Colon (tissue), 2 donors: ENCODE measurements at regions not wholly inside any gene's neighbourhood (a gene's known extent, or its start where the extent isn't known, plus 50 kb on each side); places are given as distances from the start of the nearest gene placed in this dataset.

ENCODE experiments used
- FAIRE-seq: peaks from 2 replicates; lab custom pipeline; 2012; peaks lifted over from hg19 to GRCh38; lab: Jason Lieb, UNC
- donor health status: control.
- donor health status: control.

- FAIRE-seq: no peak
These were observed 860.4 kb downstream of the VRK1 start for GRCh38 chr14:97657609-97658008.

DNA sequence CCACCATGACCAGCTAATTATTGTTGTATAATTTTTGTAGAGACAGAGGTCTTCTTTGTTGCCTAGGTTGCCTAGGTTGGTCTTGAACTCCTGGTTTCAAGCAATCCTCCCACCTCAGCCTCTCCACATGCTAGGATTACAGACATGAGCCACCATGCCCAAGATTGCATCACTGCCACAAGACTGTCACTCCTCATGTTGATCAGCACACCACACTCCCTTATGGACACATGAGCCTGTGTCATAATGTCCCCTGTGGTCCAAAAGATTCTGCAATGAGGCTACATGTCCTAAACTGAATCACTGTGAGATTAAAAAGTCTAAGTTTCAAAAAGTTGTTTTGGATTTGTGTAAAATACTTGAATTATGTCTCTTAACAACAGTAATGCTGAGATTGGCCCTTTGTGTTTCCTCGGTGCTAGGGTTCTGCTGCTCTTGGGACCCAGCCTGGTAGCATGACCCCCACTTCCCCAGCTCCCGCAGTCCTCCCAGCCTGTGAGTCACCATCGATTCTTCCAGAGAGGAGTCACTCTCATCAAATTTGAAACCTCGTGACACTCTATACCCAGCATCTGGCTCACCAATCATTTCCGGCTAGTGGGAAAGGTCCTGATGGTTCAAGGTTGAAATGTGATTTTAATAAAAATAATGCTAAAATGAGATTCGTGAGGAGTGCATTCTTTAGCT, 890.9 kb downstream of the VRK1 start:
- no peak for FAIRE-seq

GRCh38 chr14:97688631-97689336, 891.6 kb downstream of the VRK1 start:
- FAIRE-seq: no peak

- no peak for FAIRE-seq
These were observed 894.9 kb downstream of the VRK1 start for GRCh38 chr14:97692084-97692483.

- FAIRE-seq: no peak
These were observed 898.3 kb downstream of the VRK1 start for GRCh38 chr14:97695456-97695981.

DNA sequence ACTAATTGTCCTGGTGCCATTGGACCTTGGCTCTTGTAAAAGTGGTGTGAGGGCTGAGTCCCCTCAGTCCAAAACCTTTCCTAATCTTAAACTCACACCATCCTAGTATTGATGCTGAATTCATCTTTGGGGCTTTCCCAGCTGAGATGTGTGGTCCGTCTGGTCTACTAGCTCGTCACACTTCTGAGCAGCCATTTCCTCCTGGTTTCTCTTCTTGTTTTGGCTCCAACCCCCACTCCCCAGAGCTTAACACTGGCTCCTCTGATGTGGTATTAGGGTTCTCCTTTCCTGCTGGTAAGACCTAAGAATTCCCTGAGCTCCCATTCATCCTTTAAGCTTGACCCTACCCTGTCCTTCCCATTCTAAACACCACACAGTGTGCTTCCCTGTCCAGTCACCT, 900.6 kb downstream of the VRK1 start:
- no peak for FAIRE-seq

GRCh38 chr14:97699026-97699425, 901.8 kb downstream of the VRK1 start:
- no peak for FAIRE-seq

GRCh38 chr14:97703006-97703760, 906.0 kb downstream of the VRK1 start:
- no peak for FAIRE-seq

DNA sequence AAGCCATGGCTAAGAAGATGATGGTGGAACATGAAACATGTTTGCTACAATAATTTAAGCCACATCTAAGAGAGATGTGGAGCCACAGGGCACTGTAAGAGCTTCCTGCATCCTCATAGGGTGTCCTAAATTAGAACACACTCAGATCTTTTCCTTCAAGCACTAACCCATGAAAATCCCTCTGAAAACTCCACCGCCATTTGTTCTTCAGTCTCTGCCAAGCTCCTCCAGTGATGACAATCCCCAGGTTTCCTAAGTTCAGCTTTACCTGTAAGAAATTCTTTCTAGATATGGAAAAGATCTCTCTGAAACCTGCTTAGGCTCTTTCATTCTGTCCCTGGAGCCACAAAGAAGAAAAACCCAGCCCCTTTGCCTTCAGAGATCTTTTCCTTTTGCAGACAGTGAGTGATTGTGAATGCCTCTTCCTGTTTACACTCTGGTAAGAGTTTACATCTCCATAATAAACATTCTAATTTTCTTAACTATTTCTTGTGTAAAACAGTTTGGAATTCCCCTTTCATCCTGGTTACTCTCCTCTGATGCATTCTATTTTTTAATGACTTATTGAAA, 907.2 kb downstream of the VRK1 start:
- FAIRE-seq: no peak

DNA sequence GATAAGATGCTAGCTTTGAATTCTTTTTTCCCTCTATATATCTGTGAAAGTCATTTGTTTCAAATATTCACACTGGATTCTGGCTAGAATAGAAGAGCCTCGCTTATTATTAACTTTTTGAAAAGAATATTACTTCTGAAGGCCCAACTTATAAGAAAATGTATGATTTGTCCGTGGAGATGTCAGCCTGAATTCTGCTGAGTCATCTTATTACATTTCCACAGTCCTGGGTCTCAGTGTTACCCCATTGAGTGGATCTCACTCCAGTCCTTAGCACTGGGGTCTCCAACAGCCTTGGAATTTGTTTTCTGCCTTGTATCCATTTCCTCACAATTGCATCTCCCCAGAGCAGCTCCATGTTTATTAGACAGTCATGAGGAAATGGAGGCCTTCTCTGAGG, 907.9 kb downstream of the VRK1 start:
- no peak for FAIRE-seq

- FAIRE-seq: no peak
These were observed 908.8 kb downstream of the VRK1 start for GRCh38 chr14:97705976-97706375.

GRCh38 chr14:97706819-97707218, 909.6 kb downstream of the VRK1 start:
- no peak for FAIRE-seq

DNA sequence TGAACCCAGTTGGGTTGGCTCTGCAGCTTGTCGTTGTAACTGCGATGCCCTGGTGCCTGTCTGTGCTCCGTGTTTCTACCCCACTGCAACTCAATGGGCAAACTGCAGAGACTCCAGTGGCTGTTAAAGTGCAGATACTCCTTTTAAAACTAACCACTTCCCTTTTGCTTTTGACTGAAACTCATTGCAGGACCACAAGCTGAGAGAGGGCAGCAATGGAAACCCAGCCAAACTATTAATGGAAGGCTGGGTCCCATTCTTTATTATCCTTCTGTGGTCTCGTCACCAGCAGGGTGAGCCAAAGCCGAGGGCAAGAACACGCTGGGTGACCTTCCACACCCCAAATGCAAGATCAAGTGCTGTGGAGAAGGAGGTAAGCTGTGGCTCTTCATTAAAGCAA, 910.4 kb downstream of the VRK1 start:
- FAIRE-seq: no peak

GRCh38 chr14:97709552-97709951, 912.4 kb downstream of the VRK1 start:
- FAIRE-seq: no peak

DNA sequence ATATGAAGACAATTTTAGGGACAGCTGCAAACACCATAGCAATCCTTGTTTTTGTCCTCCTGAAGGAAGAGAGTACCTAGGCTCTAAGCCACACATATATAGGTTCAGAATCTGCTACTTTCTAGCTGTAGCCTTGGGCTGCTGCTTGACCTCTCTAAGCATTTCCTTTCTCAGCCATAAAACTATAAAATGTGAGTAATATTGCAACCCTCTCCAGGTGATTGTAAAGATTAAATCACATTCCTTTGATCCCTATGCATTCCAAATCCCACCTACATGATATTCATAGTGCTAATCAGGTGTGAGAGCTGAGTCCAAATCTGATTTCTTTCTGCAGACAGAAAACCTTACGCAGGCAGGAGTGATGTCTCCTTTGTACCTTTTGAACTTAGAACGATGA, 913.5 kb downstream of the VRK1 start:
- no peak for FAIRE-seq

GRCh38 chr14:97712471-97712870, 915.3 kb downstream of the VRK1 start:
- FAIRE-seq: no peak

DNA sequence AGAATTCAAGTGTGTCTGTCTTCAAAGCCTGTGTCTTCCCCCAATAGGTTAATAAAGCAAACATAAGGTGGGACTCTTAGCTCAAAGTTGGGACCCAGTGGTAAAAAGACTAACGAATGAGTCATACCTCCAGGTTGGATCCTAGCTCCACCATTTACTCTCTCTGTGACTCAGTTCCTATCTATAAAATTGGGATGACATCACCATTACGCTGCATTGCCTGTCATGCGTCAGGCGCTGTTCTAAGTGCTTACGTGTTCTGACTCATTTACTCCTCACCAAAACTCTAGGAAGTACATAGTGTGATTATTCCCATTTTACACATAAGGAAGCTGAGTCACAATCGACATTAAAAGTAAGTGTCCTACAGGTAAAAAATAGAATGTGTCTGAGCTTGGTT, 915.8 kb downstream of the VRK1 start:
- no peak for FAIRE-seq

- FAIRE-seq: no peak
These were observed 921.8 kb downstream of the VRK1 start for GRCh38 chr14:97718886-97719442.

DNA sequence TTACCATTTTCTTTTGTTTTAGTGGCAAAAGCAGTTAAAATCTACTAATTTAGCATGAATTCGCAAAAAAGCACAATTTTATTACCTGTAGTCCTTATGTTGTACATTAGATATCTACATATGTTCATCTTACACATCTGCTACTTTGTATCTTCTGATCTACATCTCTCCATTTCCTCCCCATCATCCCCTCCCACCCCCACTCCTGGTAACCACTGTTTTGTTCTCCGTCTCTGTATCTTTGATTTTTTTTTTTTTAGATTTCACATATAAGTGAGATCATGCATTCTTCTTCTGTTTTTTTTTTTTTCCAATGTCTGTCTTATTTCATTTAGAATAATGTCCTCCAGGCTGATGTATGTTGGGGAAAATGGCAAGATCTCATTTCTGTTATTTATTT, 922.7 kb downstream of the VRK1 start:
- no peak for FAIRE-seq

DNA sequence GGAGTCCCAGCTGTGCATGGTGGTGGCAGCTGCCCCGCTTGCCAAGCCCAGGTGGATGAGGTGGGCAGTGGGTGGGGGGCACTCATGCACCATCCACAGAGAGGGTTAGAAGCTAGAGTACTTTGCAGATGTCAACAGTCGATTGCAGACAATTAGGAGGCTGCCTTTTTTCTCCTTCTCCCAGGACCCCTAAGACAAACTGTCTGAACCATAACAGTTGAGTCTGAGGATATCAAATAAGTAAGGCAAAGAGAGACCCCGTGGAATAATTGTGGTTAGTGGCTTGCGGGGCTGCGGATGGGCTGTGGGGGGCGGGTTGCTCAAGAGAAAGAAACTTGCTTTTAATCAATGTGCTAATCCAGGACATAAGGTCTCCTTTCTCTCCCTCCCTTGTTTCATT, 926.2 kb downstream of the VRK1 start:
- no peak for FAIRE-seq

GRCh38 chr14:97723819-97724218, 926.6 kb downstream of the VRK1 start:
- FAIRE-seq: no peak

DNA sequence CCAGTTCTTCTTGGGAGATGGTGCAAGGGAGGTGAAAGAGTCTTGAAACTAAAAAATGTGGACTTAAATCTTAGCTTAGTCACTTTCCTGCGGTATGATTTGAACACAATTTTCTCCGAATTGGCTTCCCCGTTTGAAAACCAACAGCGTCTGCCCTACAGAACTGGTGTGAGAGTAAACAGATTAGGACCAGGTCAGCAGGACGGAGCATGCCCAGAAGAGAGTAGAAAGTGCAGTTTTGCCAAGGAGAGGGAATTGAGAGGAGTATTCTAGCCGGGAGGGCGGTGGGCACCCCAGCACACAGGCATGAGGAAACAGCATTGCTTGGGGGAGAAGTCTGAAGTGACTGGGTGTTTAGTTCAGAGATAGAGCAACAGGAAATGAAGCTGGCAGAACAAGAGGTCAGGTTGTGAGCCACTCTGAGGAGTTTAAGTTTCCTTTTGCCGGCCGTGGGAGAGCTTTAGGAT, 927.1 kb downstream of the VRK1 start:
- FAIRE-seq: no peak
